ENCODE measurements at regions not wholly inside any gene's neighbourhood (a gene's known extent, or its start where the extent isn't known, plus 50 kb on each side); places are given as distances from the start of the nearest gene placed in this dataset.
"Not testable (repeated sequence)": the region's sequence is repeated elsewhere in the genome, so short reads cannot be mapped to it uniquely, and the experiment has no call there.

- DNase-seq, result peak; percentile 45
Measured at GRCh38 chr9:78121488-78121887, 89.9 kb upstream of the GNAQ start.

- DNase-seq, result no peak
Measured at GRCh38 chr9:78118742-78119473, 87.3 kb upstream of the GNAQ start.

GRCh38 chr9:78115073-78115472 is 83.5 kb upstream of the GNAQ start:
- no peak for DNase-seq

- DNase-seq, result no peak
Measured at GRCh38 chr9:78114581-78114980, 83.0 kb upstream of the GNAQ start.

GRCh38 chr9:78112406-78112805 is 80.8 kb upstream of the GNAQ start:
- no peak for DNase-seq

GRCh38 chr9:78112004-78112403 is 80.4 kb upstream of the GNAQ start:
- no peak for DNase-seq

- no peak for DNase-seq
Measured at GRCh38 chr9:78109075-78109474, 77.5 kb upstream of the GNAQ start.

GRCh38 chr9:78106586-78106985 is 75.0 kb upstream of the GNAQ start:
- not testable (repeated sequence) for DNase-seq

- no peak for DNase-seq
Measured at GRCh38 chr9:78103971-78104433, 72.4 kb upstream of the GNAQ start.

- DNase-seq, result no peak
Measured at GRCh38 chr9:78101247-78101646, 69.6 kb upstream of the GNAQ start.

- no peak for DNase-seq
Measured at GRCh38 chr9:78097541-78097940, 65.9 kb upstream of the GNAQ start.

GRCh38 chr9:78091731-78092130 is 60.1 kb upstream of the GNAQ start:
- DNase-seq, result no peak

- no peak for DNase-seq
Measured at GRCh38 chr9:78089111-78089510, 57.5 kb upstream of the GNAQ start.

- not testable (repeated sequence) for DNase-seq
Measured at GRCh38 chr9:78088190-78088589, 56.6 kb upstream of the GNAQ start.

All from activated gamma-delta T cell treated with Interleukin-2 at 50 U/mL for 16 hours (primary cell).